ENCODE measurements at regions not wholly inside any gene's neighbourhood (a gene's known extent, or its start where the extent isn't known, plus 50 kb on each side); places are given as distances from the start of the nearest gene placed in this dataset.

DNA sequence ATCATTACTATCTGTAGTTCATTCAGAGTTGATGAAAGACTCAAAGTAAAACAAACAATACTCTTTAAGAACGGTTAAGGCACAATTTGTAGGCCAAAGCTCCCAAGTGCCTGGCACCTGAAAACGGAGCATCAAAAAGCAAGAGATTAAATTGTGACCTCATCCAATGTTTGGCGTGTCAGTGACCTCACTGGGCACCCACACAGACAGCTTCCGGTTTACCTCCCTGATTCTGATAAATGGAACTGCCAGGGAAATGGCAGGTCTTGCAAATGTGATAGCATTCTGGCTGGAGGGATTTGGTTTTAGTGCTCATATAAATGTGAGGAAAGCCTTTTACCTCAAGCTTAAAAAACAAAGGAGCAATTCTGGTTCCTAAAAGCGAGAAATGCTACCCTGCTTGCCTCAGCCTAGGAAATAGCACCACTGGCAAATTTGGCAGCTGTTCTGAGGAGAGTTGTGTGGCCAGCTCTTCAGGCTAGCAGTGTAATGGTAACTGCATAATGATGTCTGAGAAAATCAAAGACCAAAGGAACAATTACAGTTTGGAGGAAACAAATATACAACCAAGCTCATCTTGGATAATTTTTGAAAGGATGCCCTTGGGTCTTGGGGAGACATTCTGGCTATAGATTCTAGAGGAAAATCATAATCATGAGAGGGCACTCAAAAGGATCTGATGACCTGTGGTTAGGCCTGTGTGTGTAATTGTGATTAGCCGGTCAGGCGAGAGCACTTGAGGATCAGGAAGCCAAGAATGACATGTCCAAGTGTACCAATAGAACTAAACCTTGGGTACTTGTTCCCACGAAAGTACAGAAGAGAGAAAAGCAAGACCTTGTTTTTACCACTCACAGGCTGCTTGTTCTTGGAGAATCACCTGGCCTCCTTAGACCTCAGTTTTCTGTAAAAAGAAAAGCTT, 174.3 kb downstream of the TFAP2B start:
- intact Hi-C loops (cut with micrococcal nuclease; ENCODE audit: unreplicated experiment): no loop called here
- no peaks in the 10 kb centered on the region for H3K79me2 ChIP-seq (ENCODE audit: insufficient read depth, low read length)
- no peak overlapping the region for H2AFZ ChIP-seq (ENCODE audit: low read length)
- no peaks in the 10 kb centered on the region for H3K27me3 ChIP-seq (ENCODE audit: control insufficient read depth in 1 of 2, insufficient read depth in 2 of 2, low read length in 2 of 2)
- H3K4me3 ChIP-seq (replicated peaks in 1 of 3; ENCODE audit: insufficient read depth in 1 of 3, low read depth in 2 of 3, low read length in 3 of 3): no peak overlapping the region
- in situ Hi-C loops (cut with HindIII; ENCODE audit: extremely low pct_ligation_motif_present, low pct_unique_long_range_greater_than_20kb): no loop called here
- H3K36me3 ChIP-seq (replicated peaks in 1 of 2; ENCODE audit: control insufficient read depth in 1 of 2, insufficient read depth in 2 of 2, low read length in 2 of 2): no peaks in the 10 kb centered on the region
- FAIRE-seq (no peak), DNase-seq (ENCODE audit: low spot score) (no peak), ATAC-seq (no peak)
- no peaks in the 10 kb centered on the region for H3K9me3 ChIP-seq (ENCODE audit: low read length)
- no TSS peak for BruUV-seq (replicated peaks)
- TF ChIP-seq ZUFSP (CRISPR knock-in tag; IDR thresholded peaks at IDR 0.05; ENCODE audit: borderline replicate concordance) (no peak), TCF12 (IDR thresholded peaks at IDR 0.05) (no peak), TCF12 (CRISPR knock-in tag; IDR thresholded peaks at IDR 0.05) (no peak), BRF2 (CRISPR knock-in tag; IDR thresholded peaks at IDR 0.05) (no peak), CREB1 (IDR thresholded peaks at IDR 0.05) (0 out of 2 replicates have a peak, but pooled peaks have one; percentile 22), CREB1 (CRISPR knock-in tag; IDR thresholded peaks at IDR 0.05) (no peak), ZSCAN20 (CRISPR knock-in tag; IDR thresholded peaks at IDR 0.05; ENCODE audit: borderline replicate concordance) (no peak), RBFOX2 (IDR thresholded peaks at IDR 0.05; ENCODE audit: low read depth, low read length) (no peak)
- WGBS (ENCODE audit: low lambda C conversion rate): 29% methylated on average over 8 of the region's 8 CpGs
- H3K9ac ChIP-seq (ENCODE audit: insufficient read depth, low read depth, low read length): no peak overlapping the region
- no peaks in the 10 kb centered on the region for H4K20me1 ChIP-seq (ENCODE audit: insufficient read depth, low read length)
- ChIA-PET CTCF (ENCODE audit: low intra/inter-chr PET ratio, low total read pairs) (no interaction called here), POLR2A (no interaction called here)
- H3K4me2 ChIP-seq (ENCODE audit: low read depth, low read length): no peak overlapping the region
- H3K4me1 ChIP-seq (ENCODE audit: insufficient read depth, low read length): peaks cover 4% of the 10 kb centered on the region; the same call in 1 of the 2 replicates
- no peak overlapping the region for H3K27ac ChIP-seq (ENCODE audit: extremely low read length, insufficient read depth, low read length)
